ENCODE measurements at regions not wholly inside any gene's neighbourhood (a gene's known extent, or its start where the extent isn't known, plus 50 kb on each side); places are given as distances from the start of the nearest gene placed in this dataset.

DNA sequence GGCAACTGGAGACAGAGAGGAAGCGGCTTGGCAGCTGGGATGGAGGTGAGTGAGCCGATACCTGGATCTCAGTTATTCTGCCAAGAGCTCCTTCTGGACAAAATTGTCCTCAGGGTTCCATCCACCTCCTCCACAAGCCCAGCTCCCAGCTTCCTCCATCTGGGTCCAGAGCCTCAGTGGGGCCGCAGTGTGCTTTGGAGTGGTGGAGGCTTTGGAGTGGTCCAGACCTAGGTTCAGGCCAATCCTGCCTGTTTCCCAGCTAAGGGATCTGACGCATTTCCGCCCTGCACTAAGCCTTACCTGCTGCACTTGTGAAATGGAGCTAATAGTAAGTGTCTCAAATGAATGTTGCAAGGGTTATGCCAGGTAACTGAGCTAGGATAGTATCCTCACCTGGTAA, 355.7 kb upstream of the SHH start:
- no peak for DNase-seq
- Histone ChIP-seq H3K27ac (ENCODE audit: low read depth in 2 of 2, low read length in 2 of 2) (no peak overlapping the region), H3K4me1 (ENCODE audit: control insufficient read depth in 2 of 3, insufficient read depth in 2 of 3, low read depth in 1 of 3, low read length in 3 of 3) (no peaks in the 10 kb centered on the region), H3K36me3 (ENCODE audit: control insufficient read depth in 2 of 3, insufficient read depth in 3 of 3, low read length in 3 of 3) (no peaks in the 10 kb centered on the region), H3K9ac (ENCODE audit: low read length in 3 of 3) (no peak overlapping the region), H3K9me3 (ENCODE audit: control insufficient read depth in 2 of 3, insufficient read depth in 1 of 3, low read length in 3 of 3) (no peaks in the 10 kb centered on the region), H3K27me3 (ENCODE audit: control insufficient read depth, insufficient read depth, low read length) (no peaks in the 10 kb centered on the region), H3K4me3 (ENCODE audit: low read length in 3 of 3) (no peak overlapping the region)
- intact Hi-C loops (cut with DNase I) = no loop called here
- no peak for FAIRE-seq
- TF ChIP-seq, protein P1, sequence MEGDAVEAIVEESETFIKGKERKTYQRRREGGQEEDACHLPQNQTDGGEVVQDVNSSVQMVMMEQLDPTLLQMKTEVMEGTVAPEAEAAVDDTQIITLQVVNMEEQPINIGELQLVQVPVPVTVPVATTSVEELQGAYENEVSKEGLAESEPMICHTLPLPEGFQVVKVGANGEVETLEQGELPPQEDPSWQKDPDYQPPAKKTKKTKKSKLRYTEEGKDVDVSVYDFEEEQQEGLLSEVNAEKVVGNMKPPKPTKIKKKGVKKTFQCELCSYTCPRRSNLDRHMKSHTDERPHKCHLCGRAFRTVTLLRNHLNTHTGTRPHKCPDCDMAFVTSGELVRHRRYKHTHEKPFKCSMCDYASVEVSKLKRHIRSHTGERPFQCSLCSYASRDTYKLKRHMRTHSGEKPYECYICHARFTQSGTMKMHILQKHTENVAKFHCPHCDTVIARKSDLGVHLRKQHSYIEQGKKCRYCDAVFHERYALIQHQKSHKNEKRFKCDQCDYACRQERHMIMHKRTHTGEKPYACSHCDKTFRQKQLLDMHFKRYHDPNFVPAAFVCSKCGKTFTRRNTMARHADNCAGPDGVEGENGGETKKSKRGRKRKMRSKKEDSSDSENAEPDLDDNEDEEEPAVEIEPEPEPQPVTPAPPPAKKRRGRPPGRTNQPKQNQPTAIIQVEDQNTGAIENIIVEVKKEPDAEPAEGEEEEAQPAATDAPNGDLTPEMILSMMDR (IDR thresholded peaks at IDR 0.05; ENCODE audit: borderline replicate concordance, extremely low read depth, insufficient read depth) = no peak

DNA sequence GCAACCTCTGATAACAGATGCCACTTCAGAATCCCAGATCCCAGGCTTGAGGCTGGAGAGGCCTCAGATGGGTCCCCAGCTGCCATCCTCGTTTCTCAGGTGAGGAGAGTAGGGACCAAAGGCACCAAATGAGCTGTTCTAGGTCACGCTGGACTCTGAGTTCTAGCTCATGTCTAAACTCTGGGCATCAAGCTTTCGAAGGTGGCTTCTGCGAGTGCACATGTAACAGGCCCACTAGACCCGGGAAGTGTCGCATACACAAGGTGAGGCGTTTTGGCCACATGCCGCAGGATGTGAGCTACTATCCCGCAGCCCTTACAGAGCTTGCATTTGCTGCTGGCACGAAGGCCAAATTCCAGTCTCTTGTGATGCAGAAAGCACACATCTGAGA, 355.1 kb upstream of the SHH start:
- no peaks in the 10 kb centered on the region for H3K27me3 ChIP-seq (ENCODE audit: control insufficient read depth, insufficient read depth, low read length)
- DNase-seq (no peak), FAIRE-seq (no peak)
- no peaks in the 10 kb centered on the region for H3K36me3 ChIP-seq (ENCODE audit: control insufficient read depth in 2 of 3, insufficient read depth in 3 of 3, low read length in 3 of 3)
- no peak overlapping the region for H3K27ac ChIP-seq (ENCODE audit: low read depth in 2 of 2, low read length in 2 of 2)
- H3K9ac ChIP-seq (ENCODE audit: low read length in 3 of 3) = no peak overlapping the region
- TF ChIP-seq, protein P1 (IDR thresholded peaks at IDR 0.05; ENCODE audit: borderline replicate concordance, extremely low read depth, insufficient read depth) = no peak
- no peaks in the 10 kb centered on the region for H3K9me3 ChIP-seq (ENCODE audit: control insufficient read depth in 2 of 3, insufficient read depth in 1 of 3, low read length in 3 of 3)
- H3K4me1 ChIP-seq (ENCODE audit: control insufficient read depth in 2 of 3, insufficient read depth in 2 of 3, low read depth in 1 of 3, low read length in 3 of 3) = no peaks in the 10 kb centered on the region
- intact Hi-C loops (cut with DNase I) = no loop called here
- H3K4me3 ChIP-seq (ENCODE audit: low read length in 3 of 3) = no peak overlapping the region

DNA sequence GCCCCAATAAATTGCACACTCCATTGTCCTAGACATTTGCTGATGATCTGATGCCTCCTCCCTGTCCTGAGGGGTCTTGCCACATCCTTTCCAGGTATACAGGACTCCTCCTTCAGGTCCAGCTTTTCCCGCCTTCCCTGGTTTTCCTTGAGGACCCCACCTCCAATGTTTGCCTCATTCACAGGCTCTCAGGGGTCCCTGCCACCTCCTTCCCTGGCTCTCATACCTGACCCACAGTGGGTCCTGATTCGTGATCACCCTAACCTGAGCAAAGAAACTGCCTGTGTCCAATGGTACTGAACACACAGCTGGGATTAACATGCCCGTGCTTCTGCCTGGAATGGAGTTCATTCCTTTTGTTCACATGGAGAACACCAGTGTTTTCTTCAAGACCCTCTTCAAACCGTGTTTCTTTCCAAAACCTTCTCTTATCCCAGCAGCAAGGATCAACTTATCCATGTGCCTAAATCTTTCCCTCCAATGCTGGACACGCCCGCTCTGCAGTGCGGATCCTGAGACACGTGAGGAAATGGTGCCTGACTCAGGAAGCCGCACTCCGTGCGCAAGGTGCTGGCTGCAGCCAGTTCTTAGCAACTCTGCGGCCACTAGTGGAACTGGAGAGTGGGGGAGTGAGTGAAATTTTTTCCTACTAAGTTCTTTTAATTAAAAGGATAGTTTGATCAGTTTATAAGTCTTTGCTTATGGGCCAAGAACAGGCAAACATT, 354.6 kb upstream of the SHH start:
- intact Hi-C loops (cut with DNase I) = no loop called here
- no peak for FAIRE-seq
- H3K4me3 ChIP-seq (ENCODE audit: low read length in 3 of 3) = no peak overlapping the region

More for the DNA sequence above, 354.6 kb upstream of the SHH start:
- Histone ChIP-seq H3K4me1 (ENCODE audit: control insufficient read depth in 2 of 3, insufficient read depth in 2 of 3, low read depth in 1 of 3, low read length in 3 of 3) (no peaks in the 10 kb centered on the region), H3K27me3 (ENCODE audit: control insufficient read depth, insufficient read depth, low read length) (no peaks in the 10 kb centered on the region), H3K9ac (ENCODE audit: low read length in 3 of 3) (no peak overlapping the region), H3K9me3 (ENCODE audit: control insufficient read depth in 2 of 3, insufficient read depth in 1 of 3, low read length in 3 of 3) (no peaks in the 10 kb centered on the region), H3K27ac (ENCODE audit: low read depth in 2 of 2, low read length in 2 of 2) (no peak overlapping the region), H3K36me3 (ENCODE audit: control insufficient read depth in 2 of 3, insufficient read depth in 3 of 3, low read length in 3 of 3) (no peaks in the 10 kb centered on the region)
- DNase-seq = no peak
- TF ChIP-seq, protein P1 (IDR thresholded peaks at IDR 0.05; ENCODE audit: borderline replicate concordance, extremely low read depth, insufficient read depth) = no peak

Measured in kidney (tissue), 13 donors.